IMR-90 (cell line): ENCODE measurements at regions not wholly inside any gene's neighbourhood (a gene's known extent, or its start where the extent isn't known, plus 50 kb on each side); places are given as distances from the start of the nearest gene placed in this dataset.
A peak's percentile ranks its signal among the peaks of the same experiment; 100 is the strongest.

Experiments used
- ATAC-seq: fragments of 200-7000 bp; cut with Tn5 transposase; 2 replicates; pipeline ENCODE4 v1.9.1; 2020; ENCODE audit warnings: low read depth, mild to moderate bottlenecking, moderate library complexity
- BruUV-seq: library from RNA; stranded (reverse); fragments of 400-500 nt; replicated peaks from 2 replicates; lab custom pipeline; 2021; lab: Mats Ljungman, UMichigan
- CTCF ChIA-PET: fragments of 300-600 bp; formaldehyde crosslinking; extraction: SDS; loops from one replicate; lab custom pipeline; 2021; ENCODE audit warnings: antibody characterized with exemption; lab: Yijun Ruan, JAX
- POLR2A ChIA-PET: fragments of 300-600 bp; sonication (Branson Sonifier 250); formaldehyde crosslinking; loops from one replicate; lab custom pipeline; 2022; ENCODE audit warnings: antibody characterized with exemption; ENCODE audit not compliant: unreplicated experiment; lab: Charles Lee
- DNase-seq: peaks from one replicate; pipeline ENCODE4 v3.0.0; 2013
- H2AFZ ChIP-seq: replicated peaks from 2 replicates; pipeline ENCODE3; 2013; ENCODE audit warnings: low read length, mild to moderate bottlenecking; ENCODE audit not compliant: poor library complexity
- H2AK5ac ChIP-seq: 2 replicates; pipeline ENCODE4 v1.6.1; 2013; ENCODE audit warnings: low read depth, low read length, inconsistent platforms
- H2AK9ac ChIP-seq: replicated peaks from 2 replicates; pipeline ENCODE3; 2013; ENCODE audit warnings: mild to moderate bottlenecking, low read depth, low read length, moderate library complexity; ENCODE audit not compliant: poor library complexity
- H2BK120ac ChIP-seq: 2 replicates; pipeline ENCODE4 v1.6.1; 2013; ENCODE audit warnings: low read depth, low read length, inconsistent platforms
- H2BK15ac ChIP-seq: 3 replicates; pipeline ENCODE4 v1.6.1; 2013; ENCODE audit warnings: low read depth, low read length, inconsistent platforms
- H2BK20ac ChIP-seq: 2 replicates; pipeline ENCODE4 v1.6.1; 2013; ENCODE audit warnings: low read depth, mild to moderate bottlenecking, inconsistent platforms, low read length, moderate library complexity
- H2BK5ac ChIP-seq: 2 replicates; pipeline ENCODE4 v1.6.1; 2013; ENCODE audit warnings: mild to moderate bottlenecking, low read depth, low read length, inconsistent platforms; ENCODE audit not compliant: poor library complexity, severe bottlenecking
- H3K14ac ChIP-seq: replicated peaks from 2 replicates; pipeline ENCODE4 v1.6.1; 2013; ENCODE audit warnings: low read depth, low read length, inconsistent platforms
- H3K18ac ChIP-seq: 2 replicates; pipeline ENCODE4 v1.6.1; 2013; ENCODE audit warnings: low read depth, low read length, control low read depth
- H3K23ac ChIP-seq: 2 replicates; pipeline ENCODE4 v1.6.1; 2013; ENCODE audit warnings: low read depth, low read length, inconsistent platforms
- H3K27ac ChIP-seq: 2 replicates; pipeline ENCODE4 v1.5.1; 2013; ENCODE audit warnings: mild to moderate bottlenecking, control low read depth, low read length; ENCODE audit not compliant: insufficient read depth
- H3K27me3 ChIP-seq: 2 replicates; pipeline ENCODE4 v1.6.1; 2013; ENCODE audit warnings: low read length; ENCODE audit not compliant: control insufficient read depth, insufficient read depth
- H3K36me3 ChIP-seq: 2 replicates; pipeline ENCODE4 v1.6.1; 2013; ENCODE audit warnings: low read length, mixed read lengths; ENCODE audit not compliant: control insufficient read depth, insufficient read depth
- H3K4ac ChIP-seq: 2 replicates; pipeline ENCODE4 v1.6.1; 2013; ENCODE audit warnings: low read depth, low read length, inconsistent platforms
- H3K4me1 ChIP-seq: 2 replicates; pipeline ENCODE4 v1.6.1; 2013; ENCODE audit warnings: low read length, mixed read lengths; ENCODE audit not compliant: control insufficient read depth, insufficient read depth
- H3K4me2 ChIP-seq: 2 replicates; pipeline ENCODE4 v1.6.1; 2013; ENCODE audit warnings: low read depth, mild to moderate bottlenecking, control low read depth, low read length, moderate library complexity
- H3K4me3 ChIP-seq: 2 replicates; pipeline ENCODE4 v1.5.1; 2013; ENCODE audit warnings: low read depth, mild to moderate bottlenecking, control low read depth, low read length, moderate library complexity; ENCODE audit not compliant: insufficient read depth
- H3K56ac ChIP-seq: 2 replicates; pipeline ENCODE4 v1.6.1; 2013; ENCODE audit warnings: low read length, inconsistent platforms; ENCODE audit not compliant: insufficient read depth; ENCODE audit errors: extremely low read depth
- H3K79me1 ChIP-seq, 2 experiments: 2 replicates each; pipeline ENCODE4 v1.6.1; 2013; ENCODE audit warnings: low read length in 2 of 2, inconsistent platforms in 1 of 2, low read depth in 1 of 2
- H3K9ac ChIP-seq: 2 replicates; pipeline ENCODE4 v1.6.1; 2013; ENCODE audit warnings: low read depth, low read length, control low read depth
- H3K9me1 ChIP-seq: 2 replicates; pipeline ENCODE4 v1.6.1; 2013; ENCODE audit warnings: low read length, inconsistent platforms; ENCODE audit not compliant: insufficient read depth
- H3K9me3 ChIP-seq: 2 replicates; pipeline ENCODE4 v1.6.1; 2013; ENCODE audit warnings: low read length; ENCODE audit not compliant: control insufficient read depth, insufficient read depth
- H4K20me1 ChIP-seq: 2 replicates; pipeline ENCODE4 v1.6.1; 2013; ENCODE audit warnings: low read length, inconsistent platforms; ENCODE audit not compliant: insufficient read depth
- H4K5ac ChIP-seq: 2 replicates; pipeline ENCODE4 v1.6.1; 2013; ENCODE audit warnings: mild to moderate bottlenecking, low read depth, low read length, control low read depth
- H4K8ac ChIP-seq, 2 experiments: 2 replicates each; pipeline ENCODE4 v1.6.1; 2013; ENCODE audit warnings: low read depth in 2 of 2, low read length in 2 of 2, control low read depth in 1 of 2, inconsistent platforms in 1 of 2
- H4K91ac ChIP-seq: 2 replicates; pipeline ENCODE4 v1.6.1; 2013; ENCODE audit warnings: low read depth, low read length, inconsistent platforms; ENCODE audit not compliant: insufficient read depth
- CTCF ChIP-seq: conservative IDR thresholded peaks from 2 replicates; pipeline ENCODE4 v1.5.1; 2012; ENCODE audit warnings: mild to moderate bottlenecking, low read depth, low read length, improper control_type of control experiment
- ELK1 ChIP-seq: fragments of 150-350 bp; IDR thresholded peaks from 2 replicates; pipeline ENCODE4 v1.6.1; 2016; ENCODE audit warnings: low read depth, mild to moderate bottlenecking, low read length, moderate library complexity, borderline replicate concordance
- FOS ChIP-seq: fragments of 150-350 bp; IDR thresholded peaks from 2 replicates; pipeline ENCODE4 v1.6.1; 2016; ENCODE audit warnings: low read depth, low read length
- MAZ ChIP-seq: IDR thresholded peaks from 2 replicates; pipeline ENCODE4 v1.6.1; 2012; ENCODE audit warnings: low read depth, mild to moderate bottlenecking, low read length, improper control_type of control experiment, moderate library complexity, borderline replicate concordance
- MXI1 ChIP-seq: IDR thresholded peaks from 2 replicates; pipeline ENCODE4 v1.6.1; 2012; ENCODE audit warnings: low read depth, mild to moderate bottlenecking, low read length, moderate library complexity, borderline replicate concordance
- NFE2L2 ChIP-seq: fragments of 150-350 bp; IDR thresholded peaks from 2 replicates; pipeline ENCODE4 v1.6.1; 2016; ENCODE audit warnings: low read depth, mild to moderate bottlenecking, low read length
- RAD21 ChIP-seq: IDR thresholded peaks from 2 replicates; pipeline ENCODE4 v1.6.1; 2012; ENCODE audit warnings: low read length, improper control_type of control experiment
- RCOR1 ChIP-seq: IDR thresholded peaks from 2 replicates; pipeline ENCODE4 v1.6.1; 2012; ENCODE audit warnings: mild to moderate bottlenecking, low read length, improper control_type of control experiment; ENCODE audit not compliant: insufficient replicate concordance
- RFX5 ChIP-seq: IDR thresholded peaks from 2 replicates; pipeline ENCODE4 v1.8.0; 2012; ENCODE audit warnings: low read depth, mild to moderate bottlenecking, low read length, moderate library complexity
- SMC3 ChIP-seq: fragments of 150-350 bp; IDR thresholded peaks from 2 replicates; pipeline ENCODE4 v1.6.1; 2016; ENCODE audit warnings: low read depth, mild to moderate bottlenecking, antibody characterized with exemption, low read length, moderate library complexity
- USF2 ChIP-seq: fragments of 150-350 bp; IDR thresholded peaks from 2 replicates; pipeline ENCODE4 v1.6.1; 2017; ENCODE audit warnings: mild to moderate bottlenecking, antibody characterized with exemption, low read length, low read depth
- WGBS, 2 experiments: methylation state at CpG; one replicate each; pipeline versions ENCODE4 v1.1.5 to v1.1.7; 2013; ENCODE audit warnings: missing lambda C conversion rate in 2 of 2; ENCODE audit not compliant: insufficient read length in 1 of 2; ENCODE audit errors: extremely low coverage in 2 of 2; 5-methylcytosine and 5-hydroxymethylcytosine counted together
- dilution Hi-C: fragments of 300-500 bp; cut with HindIII; formaldehyde crosslinking; loops from one replicate; pipeline ENCODE4 v1.14.3; 2018; ENCODE audit warnings: low sequenced_read_pairs; ENCODE audit not compliant: unreplicated experiment
- in situ Hi-C: fragments of 300-500 bp; cut with MboI; formaldehyde crosslinking; loops from 3 replicates; pipeline ENCODE4 v1.14.3; 2019; ENCODE audit warnings: low sequenced_read_pairs, inconsistent platforms, mixed read lengths
- intact Hi-C: fragments of 100-400 bp; cut with micrococcal nuclease; formaldehyde crosslinking; loops from 2 replicates; pipeline ENCODE4 v1.10.0; 2022

DNA sequence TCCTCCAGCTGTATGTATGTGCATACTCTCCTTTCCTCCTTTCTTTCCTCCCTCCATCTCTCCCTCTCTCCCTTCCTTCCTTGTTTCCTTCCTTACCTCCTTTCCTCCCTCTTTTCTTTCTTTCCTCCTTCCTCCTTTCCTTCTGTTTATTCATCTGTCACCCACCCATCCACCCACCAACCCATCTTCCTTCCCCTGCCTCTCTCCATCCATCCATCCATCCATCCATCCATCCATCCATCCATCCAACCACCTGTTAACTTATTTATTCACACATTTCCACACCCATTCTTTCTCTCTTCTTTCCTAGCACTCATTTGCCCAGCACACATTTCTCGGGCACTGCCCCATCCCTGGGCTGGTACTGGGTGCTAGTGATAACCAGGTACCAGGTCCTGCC lies 443.9 kb downstream of the MIAT start:
- H4K20me1 ChIP-seq: no peaks in the 10 kb centered on the region; the same call in 1 of the 2 replicates
- no peak overlapping the region for H3K23ac ChIP-seq
- no TSS peak for BruUV-seq
- H3K18ac ChIP-seq: no peak overlapping the region
- TF ChIP-seq ELK1: no peak
- TF ChIP-seq RFX5: no peak
- TF ChIP-seq SMC3: no peak
- TF ChIP-seq MAZ: no peak
- TF ChIP-seq MXI1: no peak
- TF ChIP-seq RAD21: no peak
- TF ChIP-seq NFE2L2: no peak
- TF ChIP-seq CTCF: no peak
- TF ChIP-seq USF2: no peak
- TF ChIP-seq RCOR1: no peak
- TF ChIP-seq FOS: no peak
- no peaks in the 10 kb centered on the region for H3K36me3 ChIP-seq
- peak overlapping the region; percentile 12; the same call in 1 of the 2 replicates for H2BK120ac ChIP-seq
- intact Hi-C loops: no loop called here
- no peak overlapping the region for H4K5ac ChIP-seq
- H3K9ac ChIP-seq: no peak overlapping the region
- H3K9me1 ChIP-seq: no peaks in the 10 kb centered on the region
- peak overlapping the region; percentile 14; the same call in 1 of the 2 replicates for H2AK5ac ChIP-seq
- peaks cover 44% of the 10 kb centered on the region for H3K27me3 ChIP-seq
- H2BK20ac ChIP-seq: no peak overlapping the region
- H2BK5ac ChIP-seq: no peak overlapping the region
- H2AFZ ChIP-seq: peak overlapping the region; percentile 47
- H3K79me1 ChIP-seq: no peaks in the 10 kb centered on the region
- DNase-seq (no peak), ATAC-seq (no peak)
- peak overlapping the region in 1 of 2 experiments; percentile 9; a peak in 1 of 4 replicates for H4K8ac ChIP-seq
- H3K14ac ChIP-seq: no peak overlapping the region
- no peaks in the 10 kb centered on the region for H3K9me3 ChIP-seq
- H2AK9ac ChIP-seq: no peak overlapping the region
- H3K56ac ChIP-seq: no peak overlapping the region
- dilution Hi-C loops: no loop called here
- no CpG with 5 or more reads among the region's 1 CpG for WGBS, 2 experiments
- H3K4me1 ChIP-seq: peaks cover 3% of the 10 kb centered on the region; the same call in 1 of the 2 replicates
- CTCF ChIA-PET: no interaction called here
- in situ Hi-C loops: no loop called here
- peak overlapping the region; percentile 61 for H3K4me2 ChIP-seq
- peak overlapping the region; percentile 3; the same call in 1 of the 2 replicates for H3K4ac ChIP-seq
- 0 out of 3 replicates have a peak overlapping the region, but pooled peaks have one; percentile 37 for H2BK15ac ChIP-seq
- no peak overlapping the region for H3K27ac ChIP-seq
- no peak overlapping the region for H4K91ac ChIP-seq
- no peak overlapping the region for H3K4me3 ChIP-seq
- POLR2A ChIA-PET: no interaction called here
